HG03469 (cell line): ENCODE measurements at regions not wholly inside any gene's neighbourhood (a gene's known extent, or its start where the extent isn't known, plus 50 kb on each side); places are given as distances from the start of the nearest gene placed in this dataset.

ENCODE experiments used
- ATAC-seq: cut with Tn5 transposase; IDR thresholded peaks from one replicate; pipeline ENCODE4 v1.9.1; 2021; ENCODE audit warnings: mild to moderate bottlenecking, moderate library complexity, moderate number of reproducible peaks; ENCODE audit not compliant: unreplicated experiment

GRCh38 chr2:21281384-21281783 is 157.6 kb downstream of the TDRD15 start:
- no peak for ATAC-seq

- ATAC-seq, result no peak
Measured at GRCh38 chr2:21281791-21282514, 158.2 kb downstream of the TDRD15 start.

DNA sequence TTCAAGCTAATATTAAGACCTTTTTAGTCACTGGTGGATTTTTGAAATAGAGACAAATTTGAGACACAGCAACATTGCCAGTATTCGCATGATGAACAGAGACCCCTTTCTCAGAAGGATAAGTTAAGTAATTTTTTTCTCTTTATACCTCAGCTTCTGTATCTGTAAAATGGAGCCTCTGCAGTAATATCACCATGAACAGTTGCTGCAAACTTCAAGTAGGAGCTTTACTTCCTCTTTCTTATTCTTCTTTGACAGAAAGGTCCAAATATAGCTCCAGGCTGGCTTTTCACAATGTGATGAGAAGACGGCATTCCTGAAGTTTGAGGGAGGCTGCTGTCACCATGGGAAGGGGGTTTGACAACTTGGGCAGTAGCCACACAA is 158.7 kb downstream of the TDRD15 start:
- ATAC-seq, result no peak

GRCh38 chr2:21288299-21288698 is 164.5 kb downstream of the TDRD15 start:
- no peak for ATAC-seq

- no peak for ATAC-seq
Measured at GRCh38 chr2:21288739-21289520, 165.2 kb downstream of the TDRD15 start.

GRCh38 chr2:21289551-21289950 is 165.8 kb downstream of the TDRD15 start:
- ATAC-seq, result no peak

DNA sequence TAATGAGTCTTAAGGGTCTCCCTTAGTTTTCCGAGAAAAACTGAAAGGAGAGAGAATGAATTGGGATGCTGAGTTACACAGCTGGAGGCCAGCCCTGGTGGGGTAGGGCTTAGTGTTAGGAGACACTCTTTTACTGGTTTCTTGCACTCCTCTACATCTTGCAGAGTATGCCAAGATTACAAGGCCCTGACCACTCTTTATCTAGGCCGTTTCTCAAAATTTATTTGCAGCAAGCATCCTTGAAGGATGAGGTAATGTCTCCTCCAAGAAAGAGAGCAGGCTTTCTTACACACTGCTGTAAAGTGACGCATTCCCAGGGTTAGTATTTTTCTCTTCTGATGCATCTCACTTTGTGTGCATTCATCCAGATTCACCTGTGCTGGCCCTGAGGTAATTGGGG is 166.2 kb downstream of the TDRD15 start:
- ATAC-seq, result no peak

DNA sequence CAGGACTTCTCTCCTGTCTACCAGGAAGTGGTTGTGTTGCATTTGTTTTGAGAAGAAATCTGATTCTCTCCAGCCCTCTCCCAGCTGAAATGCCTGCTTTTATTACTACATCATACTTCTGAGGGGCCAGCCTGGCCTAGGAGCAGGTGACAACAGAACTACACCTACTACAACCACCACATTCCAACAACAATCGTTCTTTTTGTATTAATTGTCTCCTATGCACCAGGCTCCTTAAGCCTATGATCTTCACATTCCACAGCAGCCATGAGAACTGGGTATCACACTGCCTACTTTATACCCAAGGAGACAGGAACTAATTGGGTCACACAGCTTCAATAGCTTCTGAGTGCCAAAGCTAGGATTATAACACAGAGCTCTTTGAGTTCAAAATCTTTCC is 167.7 kb downstream of the TDRD15 start:
- ATAC-seq, result no peak

GRCh38 chr2:21294446-21294845 is 170.7 kb downstream of the TDRD15 start:
- ATAC-seq, result no peak

DNA sequence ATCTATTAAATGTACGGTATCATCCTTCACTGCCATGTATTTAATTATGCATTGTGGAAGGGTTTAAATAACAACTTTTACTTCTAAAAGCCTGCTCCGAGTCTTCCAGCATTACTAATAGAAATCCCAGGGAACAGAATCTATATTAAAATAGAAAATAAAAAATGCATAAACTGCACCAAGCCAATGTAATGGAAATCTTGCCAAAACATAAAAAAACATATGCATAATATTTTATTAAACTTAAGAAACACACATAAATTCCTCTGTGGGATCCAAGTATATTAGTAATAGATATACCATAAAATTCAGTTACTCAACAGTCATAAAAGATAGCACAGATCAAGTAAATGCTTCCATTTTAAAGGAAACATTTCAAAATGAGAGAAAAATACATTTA is 175.6 kb downstream of the TDRD15 start:
- ATAC-seq, result no peak

DNA sequence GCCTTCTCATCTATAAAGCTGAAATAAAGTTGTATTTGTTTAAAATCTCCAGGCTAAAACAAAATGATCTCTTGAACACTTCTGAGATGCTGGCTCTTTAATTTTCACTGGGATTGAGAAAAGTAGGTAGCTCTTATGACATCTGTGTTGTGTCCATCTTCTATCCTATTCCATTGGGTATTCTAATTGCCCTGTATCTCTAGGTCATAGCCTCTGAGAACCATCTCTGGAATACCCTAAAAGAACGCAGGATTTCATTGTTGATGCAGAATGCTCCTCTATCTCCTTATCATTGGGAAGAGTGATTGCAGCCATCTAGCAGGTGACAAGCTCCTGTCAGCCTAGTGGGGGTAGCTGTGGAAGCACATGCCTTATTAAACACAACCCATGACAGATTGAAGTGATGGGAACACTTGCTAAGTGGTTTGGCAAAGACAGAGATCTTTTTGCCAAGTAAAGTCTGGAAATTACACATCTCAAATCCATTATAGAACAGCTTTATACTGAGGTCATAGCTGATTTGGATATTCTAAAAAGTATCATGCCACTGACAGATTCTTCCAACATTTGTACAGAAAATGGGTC is 178.2 kb downstream of the TDRD15 start:
- ATAC-seq, result no peak

GRCh38 chr2:21303876-21304275 is 180.1 kb downstream of the TDRD15 start:
- ATAC-seq, result no peak

DNA sequence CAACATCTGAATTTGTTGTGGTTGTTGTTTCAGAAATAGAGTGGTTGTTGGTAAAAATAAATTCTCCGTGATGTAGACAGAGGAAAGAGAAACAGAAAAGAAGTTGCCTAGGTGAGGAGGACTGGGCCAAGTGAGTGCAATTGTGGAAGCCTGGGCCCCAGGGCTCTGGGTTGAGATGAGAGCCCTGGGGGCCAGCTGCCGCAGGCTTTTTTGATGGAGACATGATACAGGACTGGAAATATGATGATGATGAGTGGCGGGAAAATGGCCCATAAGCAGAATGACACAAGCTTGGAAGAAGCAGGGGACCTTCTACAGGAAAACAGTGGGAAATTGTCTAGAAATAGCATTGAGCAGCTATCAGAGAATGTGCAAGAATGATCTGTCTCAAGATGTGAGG is 181.8 kb downstream of the TDRD15 start:
- ATAC-seq, result no peak

- ATAC-seq, result no peak
Measured at GRCh38 chr2:21306235-21306634, 182.5 kb downstream of the TDRD15 start.

- no peak for ATAC-seq
Measured at GRCh38 chr2:21307037-21307436, 183.3 kb downstream of the TDRD15 start.

DNA sequence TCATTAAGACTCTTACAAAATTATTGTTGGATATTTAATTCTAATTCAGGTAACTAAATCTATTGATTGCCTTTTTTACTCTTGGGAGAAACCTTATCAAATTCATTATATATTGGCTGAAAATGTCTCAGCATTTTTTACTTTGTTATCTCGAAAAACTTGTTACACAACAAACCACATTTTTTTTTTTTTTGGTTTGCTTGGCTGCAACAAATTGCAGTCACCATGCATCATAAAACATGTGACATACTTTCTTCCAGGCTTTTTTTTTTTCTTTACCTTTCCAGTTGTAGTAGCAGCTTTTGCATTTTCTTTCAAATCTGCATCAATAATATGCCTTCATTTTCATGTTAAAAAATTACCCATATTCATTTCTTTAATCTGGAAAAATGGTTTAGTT is 186.7 kb downstream of the TDRD15 start:
- ATAC-seq, result no peak

DNA sequence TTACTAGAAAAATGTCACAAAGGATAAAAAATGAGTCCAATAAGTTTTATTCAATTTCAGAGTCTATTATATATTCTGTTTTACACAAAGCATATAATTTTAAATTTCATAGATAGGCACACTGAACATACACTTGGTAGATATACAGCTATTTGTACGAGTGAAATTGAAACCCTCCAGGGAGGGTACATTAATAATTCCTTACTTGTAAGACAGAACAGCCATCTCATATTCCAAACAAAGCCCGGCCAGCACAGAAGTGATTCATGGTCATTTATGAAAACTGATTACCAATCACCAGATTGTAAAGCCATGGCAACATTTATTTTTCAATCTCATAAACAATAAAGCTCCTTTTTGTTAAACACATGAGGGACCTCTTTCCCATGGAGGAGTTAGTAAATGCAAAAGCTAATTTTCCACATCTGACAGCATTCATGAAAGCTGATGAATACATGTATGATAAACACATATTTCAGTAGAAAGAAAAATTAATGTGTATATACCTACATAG is 190.6 kb downstream of the TDRD15 start:
- ATAC-seq, result no peak

GRCh38 chr2:21317131-21317530 is 193.4 kb downstream of the TDRD15 start:
- ATAC-seq, result no peak

GRCh38 chr2:21318263-21318662 is 194.5 kb downstream of the TDRD15 start:
- no peak for ATAC-seq

DNA sequence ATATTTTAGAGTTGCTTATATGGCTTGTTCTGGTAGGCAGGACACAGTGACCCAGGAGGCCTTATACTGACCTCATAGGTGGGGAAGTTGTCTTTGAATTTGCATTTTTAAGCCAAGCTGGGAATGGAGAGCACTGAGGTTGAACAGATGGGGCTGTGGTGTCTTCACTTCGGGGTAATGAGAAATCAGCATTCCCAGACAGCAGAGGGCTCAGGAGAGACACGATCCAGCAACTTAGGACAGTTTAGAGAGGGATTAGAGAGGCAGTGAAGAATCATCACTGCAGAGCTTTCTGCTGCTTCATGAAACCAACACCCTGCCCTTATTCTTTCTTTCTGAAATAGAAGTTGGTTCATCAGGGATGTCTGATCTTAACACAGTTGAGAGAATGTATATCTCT is 202.4 kb downstream of the TDRD15 start:
- no peak for ATAC-seq

DNA sequence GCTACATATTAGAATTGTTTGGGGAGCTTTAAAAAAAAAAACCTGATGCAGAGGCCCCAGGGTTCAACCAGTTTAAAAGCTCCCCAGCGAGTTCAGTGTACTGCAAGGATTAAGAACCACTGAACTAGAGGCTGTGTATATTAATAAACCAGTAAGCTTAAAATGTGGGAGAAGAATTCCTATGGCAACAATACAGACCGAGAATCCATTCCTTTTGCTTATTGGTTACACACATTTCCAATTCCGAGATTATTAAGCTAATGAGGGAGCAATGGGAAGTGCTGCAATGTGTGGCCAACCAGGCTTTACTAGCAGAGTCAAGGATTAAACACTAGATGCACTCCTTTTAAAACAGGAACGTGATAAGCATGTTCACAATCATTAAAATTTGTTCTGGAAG is 204.4 kb downstream of the TDRD15 start:
- ATAC-seq, result no peak
